ENCODE measurements at regions not wholly inside any gene's neighbourhood (a gene's known extent, or its start where the extent isn't known, plus 50 kb on each side); places are given as distances from the start of the nearest gene placed in this dataset.

DNA sequence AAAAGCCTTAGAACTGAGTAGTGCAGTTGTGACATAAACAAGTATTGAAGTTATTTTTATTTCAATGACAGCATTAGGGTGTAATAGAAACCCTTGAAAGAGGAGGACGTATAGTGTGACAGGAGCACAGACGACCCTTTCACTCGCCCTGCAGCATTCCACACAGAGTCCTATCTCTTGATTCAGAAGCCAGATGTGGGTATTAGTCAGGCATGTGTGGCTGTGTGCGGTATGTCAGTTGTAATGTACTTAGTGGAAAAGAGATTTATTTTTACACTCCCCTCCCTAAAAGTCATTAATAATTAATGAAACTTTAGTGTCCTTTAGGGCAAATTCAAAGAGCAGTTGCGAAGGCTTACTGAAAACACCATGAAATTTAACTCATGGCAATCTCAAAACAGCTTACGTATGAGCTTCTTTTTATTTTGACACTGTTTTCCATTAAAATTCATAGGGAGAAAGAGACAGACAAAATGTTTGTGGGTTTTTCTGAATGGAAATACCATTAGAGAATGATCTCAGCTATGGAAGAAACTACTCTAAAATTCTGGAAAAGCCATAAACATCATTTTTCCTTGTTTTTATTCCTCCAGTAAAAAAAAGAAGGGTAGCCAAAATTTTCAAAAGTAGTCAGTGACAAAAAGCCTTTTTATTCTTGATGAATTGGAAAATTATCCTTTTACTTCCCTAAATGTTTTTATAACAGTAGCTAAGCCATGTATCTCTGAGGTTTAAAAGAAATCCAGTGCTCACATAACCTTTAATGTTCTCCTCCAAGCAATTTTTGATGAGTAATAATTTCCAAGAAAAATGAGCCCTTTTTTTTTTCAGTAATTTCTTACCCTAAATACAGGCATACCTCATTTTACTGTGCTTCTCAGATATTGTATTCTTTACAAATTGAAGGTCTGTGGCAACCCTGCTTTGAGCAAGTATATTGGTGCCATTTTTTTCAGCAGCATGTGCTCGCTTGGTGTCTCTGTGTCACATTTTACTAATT lies 84.0 kb upstream of the DSEL start:
- H3K23ac ChIP-seq (ENCODE audit: insufficient read length): no peak overlapping the region
- TF ChIP-seq CHD1 (IDR thresholded peaks at IDR 0.05; ENCODE audit: low read depth, low read length) (no peak), TCF12 (IDR thresholded peaks at IDR 0.05; ENCODE audit: low read depth, low read length) (no peak), SIX5 (IDR thresholded peaks at IDR 0.05; ENCODE audit: low read depth, low read length) (no peak), HDAC6 (IDR thresholded peaks at IDR 0.05; ENCODE audit: low read depth, low read length) (no peak), CTBP2 (IDR thresholded peaks at IDR 0.05; ENCODE audit: borderline replicate concordance, insufficient read depth, insufficient read length, low read length) (no peak), RFX5 (IDR thresholded peaks at IDR 0.05; ENCODE audit: borderline replicate concordance, low read depth, low read length) (no peak), JUND (IDR thresholded peaks at IDR 0.05; ENCODE audit: low read length) (no peak), ASH2L (IDR thresholded peaks at IDR 0.05; ENCODE audit: low read length) (no peak)
- no peak overlapping the region for H4K5ac ChIP-seq (ENCODE audit: insufficient read length, low read depth, low read length)
- H2BK12ac ChIP-seq (ENCODE audit: low read depth, low read length): no peak overlapping the region
- no peak overlapping the region for H3K4me2 ChIP-seq (ENCODE audit: insufficient read depth in 1 of 2, low read depth in 2 of 2, low read length in 2 of 2)
- no peak overlapping the region for H3K27ac ChIP-seq (ENCODE audit: low read depth, low read length)
- peaks cover 0 to 2% (median 0%) of the 10 kb centered on the region in 4 experiments; a peak in 2 of 8 replicates for H3K36me3 ChIP-seq (ENCODE audit: control insufficient read depth in 2 of 4, insufficient read depth in 4 of 4, low read length in 3 of 4)
- no peak overlapping the region for H2BK5ac ChIP-seq (ENCODE audit: low read depth, low read length)
- ChIA-PET CTCF (ENCODE audit: partially characterized antibody) (interaction anchor here (0.7 to 1.2 kb wide), 2 partner anchors 9 to 16 kb away, joined by 3 to 4 read pairs; no protein-coding TSS in a partner anchor), POLR2A (ENCODE audit: partially characterized antibody) (no interaction called here)
- H4K20me1 ChIP-seq (replicated peaks in 1 of 2; ENCODE audit: control insufficient read depth in 1 of 2, insufficient read depth in 2 of 2, low read length in 2 of 2): no peaks in the 10 kb centered on the region
- no peak overlapping the region for H2BK120ac ChIP-seq (replicated peaks; ENCODE audit: low read depth, low read length)
- H3K23me2 ChIP-seq (ENCODE audit: low read depth, low read length): no peaks in the 10 kb centered on the region
- H2AK5ac ChIP-seq (ENCODE audit: low read depth, low read length): no peak overlapping the region
- no peaks in the 10 kb centered on the region; a peak in 1 of 7 replicates for H3K4me1 ChIP-seq (replicated peaks in 1 of 4; ENCODE audit: control insufficient read depth in 3 of 4, insufficient read depth in 4 of 4, low read length in 3 of 4)
- no peak overlapping the region for H3K4ac ChIP-seq (replicated peaks; ENCODE audit: insufficient read length, low read depth, low read length)
- no peak overlapping the region for H2AFZ ChIP-seq (ENCODE audit: low read length)
- no peak for DNase-seq (ENCODE audit: low read depth in 1 of 2, low spot score in 2 of 2)
- H3K9ac ChIP-seq (replicated peaks in 1 of 4; ENCODE audit: extremely low read depth in 1 of 4, low read depth in 3 of 4, low read length in 3 of 4): no peak overlapping the region
- H3K18ac ChIP-seq (ENCODE audit: extremely low read depth, low read length): no peak overlapping the region
- H3K14ac ChIP-seq (ENCODE audit: insufficient read length): no peak overlapping the region
- H3K4me3 ChIP-seq (ENCODE audit: extremely low read depth in 1 of 4, insufficient read depth in 2 of 4, low read depth in 3 of 4, low read length in 4 of 4): no peak overlapping the region
- H4K8ac ChIP-seq (ENCODE audit: extremely low read depth, insufficient read depth, low read length): no peak overlapping the region
- H2BK20ac ChIP-seq (ENCODE audit: low read length): no peak overlapping the region
- FAIRE-seq: no peak
- no peak overlapping the region for H2BK15ac ChIP-seq (ENCODE audit: low read length)
- no peaks in the 10 kb centered on the region for H3K27me3 ChIP-seq (replicated peaks in 1 of 4; ENCODE audit: control insufficient read depth in 3 of 4, extremely low read depth in 1 of 4, insufficient read depth in 3 of 4, low read length in 3 of 4)
- WGBS, 2 experiments (ENCODE audit: extremely low coverage in 1 of 2, insufficient coverage in 1 of 2, insufficient read length in 1 of 2, insufficient replicate concordance in 2 of 2, low coverage in 1 of 2, low lambda C conversion rate in 2 of 2, missing lambda C conversion rate in 1 of 2): 90% methylated on average over 7 of the region's 7 CpGs; no CpG with 5 or more reads in 1 of the 2 experiments
- no peaks in the 10 kb centered on the region for H3K79me1 ChIP-seq (ENCODE audit: low read depth, low read length)
- H3K79me2 ChIP-seq (ENCODE audit: control insufficient read depth in 1 of 2, insufficient read depth in 2 of 2, low read length in 2 of 2): no peaks in the 10 kb centered on the region
- no peak overlapping the region for H3K56ac ChIP-seq (replicated peaks; ENCODE audit: insufficient read length, low read depth, low read length)
- H3K9me3 ChIP-seq (ENCODE audit: insufficient read depth in 2 of 2, low read depth in 1 of 2, low read length in 1 of 2): peaks cover 14 to 16% of the 10 kb centered on the region in 2 experiments
- H4K91ac ChIP-seq (replicated peaks; ENCODE audit: insufficient read length, low read length): no peak overlapping the region
